Activated effector memory CD4-positive, alpha-beta T cell treated with anti-CD3 and anti-CD28 coated beads, Interleukin-2, amount 50 U/mL, for 16 hours (primary cell): ENCODE measurements at regions not wholly inside any gene's neighbourhood (a gene's known extent, or its start where the extent isn't known, plus 50 kb on each side); places are given as distances from the start of the nearest gene placed in this dataset.

Experiments
- DNase-seq: peaks from one replicate; pipeline ENCODE4 v3.0.0-alpha.2; 2020

DNA sequence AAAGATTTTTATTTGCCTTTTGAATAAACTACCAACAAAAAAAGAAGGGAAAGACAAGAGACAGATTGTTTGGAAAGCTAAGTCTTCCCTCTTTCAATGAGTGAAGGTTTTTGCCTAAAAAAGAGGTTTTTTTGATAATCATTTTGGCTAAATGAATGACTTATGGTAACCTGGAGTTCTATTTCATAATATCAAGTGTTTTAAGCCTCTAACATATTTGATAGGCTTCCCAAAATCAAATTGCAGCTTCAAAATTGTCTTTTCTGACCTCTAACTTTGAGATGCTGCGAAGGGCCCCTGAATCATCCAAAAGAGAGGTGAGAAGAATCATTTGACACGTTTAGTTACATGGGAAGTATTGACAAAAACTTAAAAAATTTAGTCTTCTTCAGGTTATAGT, 53.0 kb upstream of the NAMPT start:
- no peak for DNase-seq

DNA sequence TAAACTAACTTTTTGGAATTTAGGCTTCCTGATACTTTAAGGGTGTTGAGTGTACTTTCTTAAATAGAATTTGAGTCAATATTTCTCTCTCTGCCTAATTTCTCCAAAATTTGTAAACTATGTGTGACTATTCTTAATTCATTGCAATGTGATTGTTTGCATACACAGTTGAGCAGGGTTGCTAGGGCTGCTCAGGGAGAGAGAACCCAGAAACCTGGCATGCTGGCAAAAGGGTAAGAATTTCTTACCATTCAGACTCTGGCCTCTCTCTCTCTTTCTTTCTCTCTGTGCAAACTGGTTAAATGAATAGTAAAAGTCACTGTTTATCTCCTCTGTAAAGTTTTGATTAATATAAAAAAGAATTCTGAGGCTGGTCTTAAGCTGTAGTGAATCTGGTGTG, 51.0 kb upstream of the NAMPT start:
- no peak for DNase-seq
